Activated CD4-positive, alpha-beta T cell treated with anti-CD3 and anti-CD28 coated beads, Interleukin-2, amount 50 U/mL, for 4 hours (primary cell): ENCODE measurements at regions not wholly inside any gene's neighbourhood (a gene's known extent, or its start where the extent isn't known, plus 50 kb on each side); places are given as distances from the start of the nearest gene placed in this dataset.

Source experiments
- DNase-seq, 2 experiments: peaks; one replicate each; pipeline ENCODE4 v3.0.0-alpha.2; 2020

DNA sequence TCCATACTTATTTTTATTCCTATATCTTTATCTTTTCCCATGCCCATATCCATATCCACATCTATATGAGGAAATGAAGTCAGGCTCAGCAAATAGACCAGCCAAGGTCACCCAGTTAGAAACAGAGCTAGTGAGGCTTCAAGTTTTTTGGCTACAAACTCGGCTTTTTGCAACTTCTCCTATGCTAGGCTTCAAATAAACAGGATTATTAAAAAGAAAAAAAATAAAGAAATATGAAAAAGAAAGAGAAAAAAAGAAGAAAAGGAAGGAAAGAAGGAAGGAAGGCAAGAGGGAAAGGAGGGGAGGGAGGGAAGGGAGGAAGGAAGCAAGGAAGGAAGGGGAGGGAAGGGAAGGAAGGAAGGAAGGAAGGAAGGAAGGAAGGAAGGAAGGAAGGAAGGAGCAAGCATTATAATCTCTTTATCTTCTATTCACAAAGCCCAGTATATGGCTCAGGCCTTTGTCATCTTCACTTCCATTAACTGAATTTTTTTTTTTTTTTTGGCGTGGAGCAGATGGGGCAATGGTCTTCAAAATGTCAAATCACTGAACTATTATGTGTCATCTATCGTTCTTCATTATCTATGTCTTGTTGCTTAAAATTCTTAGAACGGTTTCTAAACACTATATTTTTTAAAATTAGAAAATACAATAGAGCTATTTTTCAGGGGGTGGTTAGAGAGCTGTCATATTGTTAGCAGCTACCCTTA lies 418.2 kb downstream of the VRK1 start:
- DNase-seq: no peak

DNA sequence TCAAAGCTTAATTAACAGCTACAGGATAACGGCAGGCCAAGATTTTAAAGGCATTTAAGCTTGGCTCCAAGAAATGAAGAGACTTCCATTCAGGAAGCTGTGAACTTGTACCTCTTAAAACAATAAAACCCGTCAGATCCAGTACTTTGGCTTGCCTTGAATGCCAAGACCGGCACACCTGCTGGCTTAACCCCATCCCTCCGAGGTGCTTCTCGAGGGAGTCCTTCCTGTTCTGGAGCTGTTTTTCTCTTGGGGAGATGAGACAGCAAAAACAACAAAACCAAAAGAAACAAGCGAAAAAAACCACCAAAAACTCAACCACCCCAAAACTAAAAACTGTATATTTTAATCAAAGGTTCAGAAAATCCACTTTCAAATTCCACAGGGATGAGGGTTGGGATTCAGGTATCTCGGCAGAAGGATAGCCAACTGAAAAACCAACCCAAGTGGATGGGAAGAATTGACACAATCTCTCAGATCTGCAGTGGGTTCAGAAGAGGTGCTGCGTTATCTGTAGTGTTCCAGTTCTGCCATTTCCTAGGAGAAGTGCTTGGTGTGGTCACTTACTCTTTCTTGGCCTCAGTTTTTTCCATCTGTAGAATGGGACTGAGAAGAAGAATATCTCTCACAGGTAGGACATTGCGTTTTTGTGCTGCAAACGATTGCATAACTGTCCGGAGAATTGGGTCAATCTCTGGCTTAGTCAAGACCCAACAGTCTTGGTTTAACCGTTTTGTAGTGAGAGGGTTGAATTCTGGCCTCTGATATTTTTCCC lies 420.1 kb downstream of the VRK1 start:
- DNase-seq: no peak

DNA sequence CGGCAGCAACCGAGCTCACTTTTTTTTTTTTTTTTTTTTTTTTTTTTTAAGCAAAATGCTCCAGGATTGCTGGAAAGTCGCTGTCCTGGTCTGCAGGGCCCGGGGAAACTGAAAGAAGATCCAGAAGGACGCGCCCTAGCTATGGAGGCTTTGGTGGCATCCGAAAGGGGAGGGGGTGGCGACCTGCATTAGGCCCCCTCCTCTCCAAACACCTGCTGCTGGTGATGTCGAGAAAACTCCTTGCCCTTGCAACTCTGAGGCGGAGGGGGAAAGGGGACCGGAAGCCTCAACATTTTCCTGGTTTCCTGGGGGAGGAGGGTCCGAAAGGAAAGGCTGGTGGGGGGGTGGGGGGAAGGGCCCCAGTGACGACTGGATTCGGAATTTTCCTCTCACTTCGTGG lies 421.1 kb downstream of the VRK1 start:
- no peak for DNase-seq

DNA sequence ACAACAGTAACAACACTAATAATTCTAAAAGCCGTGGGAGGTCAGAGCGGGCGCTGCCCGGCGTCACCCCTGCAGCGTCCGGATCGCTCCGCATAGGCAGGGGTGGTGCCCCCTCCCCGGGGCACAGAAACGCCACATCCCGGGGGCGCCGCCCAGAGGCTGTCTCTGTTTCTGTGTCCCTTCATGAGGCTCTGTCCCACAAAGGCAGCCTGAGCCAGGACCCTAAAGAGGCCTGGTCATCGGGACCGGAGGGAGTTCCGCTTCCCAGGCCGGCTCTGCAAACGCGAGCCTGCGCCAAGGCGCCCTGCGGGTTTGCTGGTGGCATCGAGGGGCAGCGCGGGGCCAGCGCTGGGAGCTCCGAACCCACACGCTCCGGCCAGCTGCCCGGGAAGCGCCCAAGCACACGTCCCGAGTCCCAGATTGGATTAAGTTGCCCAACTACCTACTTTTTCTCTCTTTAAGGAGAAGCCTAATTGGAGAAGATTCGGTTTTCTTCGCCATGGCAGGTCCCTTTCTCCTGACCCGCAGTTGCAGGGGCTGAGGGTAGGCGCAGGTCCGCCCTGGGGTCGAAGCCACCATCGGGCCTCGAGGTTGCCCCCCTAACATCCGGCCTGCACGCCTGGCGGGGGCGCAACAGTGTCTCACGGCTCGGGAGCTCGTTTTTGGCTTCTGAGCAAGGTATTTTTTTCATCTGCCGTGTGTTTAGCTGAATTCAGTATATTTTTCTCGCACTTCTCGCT lies 421.7 kb downstream of the VRK1 start:
- DNase-seq: no peak

DNA sequence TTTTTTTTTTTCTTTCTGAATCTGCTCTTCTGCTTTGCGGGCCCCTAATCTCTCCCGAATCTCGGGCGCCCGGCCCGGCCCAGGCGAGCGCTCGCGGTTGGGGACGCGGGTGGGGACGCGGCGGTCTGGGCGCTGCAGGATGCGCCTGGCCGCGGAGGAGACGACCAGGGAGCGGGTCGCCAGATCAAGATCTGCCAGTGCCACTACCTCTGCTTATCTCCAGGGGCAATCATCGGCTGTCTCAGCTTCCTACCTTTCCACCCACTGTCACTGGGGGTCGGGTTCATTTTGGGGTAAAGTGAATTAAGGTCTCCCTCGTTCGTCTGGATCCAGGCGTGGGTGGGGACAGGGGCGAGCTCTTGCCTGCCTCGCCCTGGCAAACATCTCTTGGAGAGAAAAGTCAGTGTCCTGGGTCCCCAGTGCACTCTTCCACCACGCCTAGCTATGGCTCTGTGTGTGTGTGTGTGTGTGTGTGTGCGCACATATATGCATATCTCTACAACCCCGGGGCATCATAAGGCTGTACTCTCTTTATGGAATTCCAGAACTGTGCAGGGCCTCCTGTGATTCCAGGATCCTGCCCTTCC lies 422.3 kb downstream of the VRK1 start:
- DNase-seq: no peak

DNA sequence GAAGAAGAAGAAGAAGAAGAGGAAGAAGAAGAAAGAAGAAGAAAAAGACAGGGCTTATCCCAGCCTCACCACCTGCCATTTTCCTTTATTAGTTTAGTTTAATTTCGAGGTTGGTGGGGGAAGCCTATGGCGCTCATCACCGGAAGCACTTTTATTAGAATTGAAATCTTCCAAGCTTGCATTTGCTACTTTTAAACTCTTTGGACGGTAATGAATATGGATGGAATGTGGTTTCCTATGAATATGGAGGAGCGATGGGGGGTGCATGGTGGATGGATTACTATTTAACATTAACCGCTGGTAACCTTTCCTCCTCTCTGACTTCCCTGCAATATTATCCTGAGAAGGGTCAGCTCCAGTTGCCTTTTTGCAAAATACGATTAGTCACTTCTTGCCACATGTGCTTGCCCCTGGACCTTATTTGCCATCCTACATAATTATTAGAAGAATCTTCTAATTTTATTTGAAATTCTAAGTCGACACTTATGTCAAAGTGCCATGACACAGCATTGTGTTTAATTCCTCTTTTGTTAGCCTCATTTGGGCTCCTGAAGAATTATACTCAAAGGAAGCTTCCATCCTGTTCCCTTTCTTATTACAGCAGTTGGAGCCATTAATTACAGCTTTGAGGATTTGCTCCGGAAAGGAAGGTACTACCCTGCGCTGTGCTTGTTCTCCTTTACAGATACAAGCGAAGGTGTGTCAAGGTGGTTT lies 424.5 kb downstream of the VRK1 start:
- no peak for DNase-seq

DNA sequence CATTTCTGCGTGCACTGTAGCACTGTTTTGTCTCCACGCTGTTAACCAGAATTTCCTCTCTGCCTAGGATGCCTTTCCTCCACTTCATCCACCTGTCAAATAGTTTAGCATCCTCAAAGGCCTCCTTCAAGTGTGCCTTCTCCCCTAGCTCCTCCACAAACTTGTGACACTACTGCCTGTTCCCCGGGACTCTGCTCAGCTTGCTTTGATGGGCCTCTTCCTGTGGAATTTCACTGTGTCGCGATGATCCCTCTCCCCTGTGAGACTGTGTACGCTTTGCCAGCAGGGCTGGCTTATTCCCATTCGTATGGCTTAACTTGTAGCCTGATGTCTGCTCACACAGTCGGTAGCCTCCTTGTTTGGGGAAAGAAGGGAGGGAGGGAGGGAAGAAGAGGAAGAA lies 426.8 kb downstream of the VRK1 start:
- no peak for DNase-seq

DNA sequence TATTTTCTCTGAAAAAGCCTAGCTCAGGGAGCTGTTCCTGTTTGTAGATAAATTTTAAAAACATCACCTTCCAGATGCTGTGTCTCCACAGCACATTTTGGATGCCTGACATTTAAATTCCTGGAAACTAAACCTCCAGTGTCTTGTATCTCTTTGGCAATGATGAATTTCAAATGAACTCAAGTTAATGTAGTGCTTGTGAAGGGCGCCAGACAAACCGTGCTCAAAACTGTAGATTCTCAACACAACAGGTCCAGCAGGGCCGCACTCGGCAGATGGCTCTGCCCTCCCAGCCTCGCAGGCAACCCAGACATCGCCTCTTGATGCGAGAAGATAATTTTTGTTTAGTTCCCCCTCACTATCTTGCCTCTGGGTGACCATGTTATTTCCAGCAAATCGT lies 432.9 kb downstream of the VRK1 start:
- no peak for DNase-seq

DNA sequence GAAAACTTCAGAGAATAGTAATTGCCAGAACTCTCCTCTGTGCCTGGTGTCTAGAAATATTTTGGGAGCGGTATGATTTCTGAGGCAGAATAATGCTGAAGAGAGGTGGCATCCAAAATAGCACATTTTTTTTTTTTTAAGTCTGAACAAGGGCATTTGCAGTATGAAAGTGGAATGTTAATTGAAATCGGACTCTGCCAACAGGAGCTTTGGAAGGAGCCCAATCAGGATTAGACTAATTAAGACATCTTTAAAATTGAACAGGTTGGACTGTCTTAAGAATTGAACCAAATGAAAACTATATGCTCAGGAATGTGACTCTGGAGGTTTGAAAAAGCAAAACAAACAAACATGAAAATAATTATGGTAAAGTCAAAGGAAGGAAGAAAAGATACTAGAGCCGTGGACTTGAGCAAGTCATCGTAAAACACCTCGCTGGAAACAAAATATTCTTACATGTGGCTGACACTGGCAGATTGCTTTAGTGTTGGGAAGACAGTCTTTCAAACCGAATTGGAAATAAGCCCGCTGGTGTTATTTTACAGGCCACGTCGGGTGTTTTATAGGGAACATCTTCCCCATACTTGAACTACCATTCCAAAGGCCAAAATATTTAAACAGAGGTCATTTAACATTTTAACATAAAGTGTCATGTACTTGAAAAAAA lies 436.3 kb downstream of the VRK1 start:
- no peak for DNase-seq

DNA sequence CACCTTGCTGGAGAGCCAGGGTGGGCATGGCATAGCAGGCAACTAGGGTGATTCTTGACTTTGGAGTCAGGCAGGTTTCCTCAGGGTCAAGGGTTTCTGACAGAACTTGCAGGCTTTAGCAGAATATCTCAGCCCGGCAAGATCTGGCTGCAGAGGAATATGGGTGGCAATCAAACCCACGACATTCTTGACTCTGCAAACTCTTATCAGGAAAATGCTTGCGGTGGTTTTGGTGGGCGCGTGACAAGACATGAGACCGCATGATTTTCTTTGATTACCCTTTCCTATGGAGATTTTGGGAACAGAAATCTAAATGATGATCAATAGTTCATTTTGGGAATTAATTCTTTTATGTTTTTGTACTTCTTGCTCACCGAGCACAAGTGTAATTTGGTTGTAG lies 449.5 kb downstream of the VRK1 start:
- DNase-seq: no peak

DNA sequence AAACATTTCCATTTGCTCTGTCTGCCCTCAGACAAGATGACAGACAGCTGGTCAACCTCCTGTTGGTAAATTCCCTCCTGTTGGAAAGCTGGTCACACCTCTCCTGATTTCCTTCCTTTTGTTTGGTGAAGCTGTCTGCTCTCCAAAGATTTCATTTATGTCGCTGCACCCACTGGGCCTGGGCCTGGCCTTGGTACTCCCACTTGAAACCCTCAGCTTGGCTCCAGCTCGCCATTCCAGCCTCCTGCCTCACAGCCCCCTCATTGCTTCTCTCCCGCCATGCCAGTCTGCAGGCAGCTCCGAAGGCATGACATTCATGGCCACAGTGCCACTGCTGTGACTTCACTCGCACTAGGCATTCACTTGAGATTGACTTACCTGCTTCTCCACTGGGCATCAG lies 451.8 kb downstream of the VRK1 start:
- no peak for DNase-seq

DNA sequence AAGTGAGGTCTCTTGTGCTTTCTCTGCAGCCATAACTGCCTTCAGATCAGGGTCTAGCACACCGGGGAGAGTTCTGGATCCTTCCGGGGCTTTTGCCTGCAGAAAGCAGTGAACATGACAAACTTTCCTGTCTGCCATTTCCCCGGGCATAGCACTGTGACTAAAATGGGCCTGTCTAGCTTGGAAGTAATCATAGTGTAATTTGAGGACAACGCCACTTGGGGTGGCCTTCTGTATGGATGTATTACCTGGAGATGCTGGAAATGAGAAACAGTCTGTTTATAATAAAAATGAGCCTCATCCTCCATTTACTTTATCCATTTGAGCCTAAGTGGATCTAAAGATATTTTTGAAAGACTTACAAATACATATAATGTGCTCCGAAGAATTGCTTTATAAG lies 453.7 kb downstream of the VRK1 start:
- DNase-seq: no peak

DNA sequence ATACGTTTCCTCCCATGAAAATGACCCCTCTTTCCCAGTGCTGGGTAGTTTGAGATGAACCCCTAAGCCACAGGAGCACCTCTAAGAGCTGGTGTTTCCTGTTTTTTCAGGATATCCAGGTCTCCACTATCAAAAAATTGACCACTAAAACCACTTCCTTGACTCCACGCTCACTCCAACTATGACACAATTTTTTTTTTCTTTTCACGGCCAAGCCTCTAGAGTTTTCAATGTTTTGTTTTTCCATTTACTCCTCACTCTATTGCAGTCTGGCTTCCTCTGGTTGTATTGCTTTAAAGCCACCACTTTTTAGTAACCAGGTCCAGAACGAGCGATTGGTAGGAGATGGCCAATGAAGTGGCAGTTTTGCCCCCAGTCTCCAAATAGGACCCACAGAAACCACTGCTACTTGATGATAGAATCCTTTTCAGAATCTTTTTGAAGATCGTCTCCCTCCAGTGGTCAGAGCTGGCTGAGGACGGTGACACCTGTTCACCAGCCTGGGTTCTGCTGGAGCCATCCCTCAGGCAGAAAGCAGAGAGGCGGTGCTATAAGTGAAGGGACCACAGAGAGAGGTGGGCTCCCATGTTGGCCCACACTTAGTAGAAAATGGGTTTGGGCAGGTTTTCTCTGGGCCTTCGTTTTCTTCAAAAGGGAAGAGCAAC lies 454.4 kb downstream of the VRK1 start:
- DNase-seq: no peak

DNA sequence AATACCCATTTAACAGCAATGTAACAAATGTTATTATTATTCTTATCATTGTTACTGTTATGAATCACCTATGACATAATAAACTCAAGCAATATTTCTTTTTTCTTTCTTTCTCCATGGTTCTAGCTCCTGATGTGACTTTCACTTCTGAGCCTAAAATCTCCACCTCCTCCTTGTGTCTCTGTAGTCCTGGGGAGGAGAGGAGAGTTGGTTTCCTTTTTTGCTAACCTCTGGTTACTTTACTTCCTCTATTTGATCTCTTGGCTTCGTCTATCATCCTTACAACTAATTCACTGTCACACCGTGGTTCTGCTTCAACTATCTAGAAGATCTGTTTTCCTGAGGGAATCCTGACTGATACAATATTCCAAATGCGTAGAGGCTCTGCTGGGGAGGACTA lies 456.6 kb downstream of the VRK1 start:
- DNase-seq: no peak

DNA sequence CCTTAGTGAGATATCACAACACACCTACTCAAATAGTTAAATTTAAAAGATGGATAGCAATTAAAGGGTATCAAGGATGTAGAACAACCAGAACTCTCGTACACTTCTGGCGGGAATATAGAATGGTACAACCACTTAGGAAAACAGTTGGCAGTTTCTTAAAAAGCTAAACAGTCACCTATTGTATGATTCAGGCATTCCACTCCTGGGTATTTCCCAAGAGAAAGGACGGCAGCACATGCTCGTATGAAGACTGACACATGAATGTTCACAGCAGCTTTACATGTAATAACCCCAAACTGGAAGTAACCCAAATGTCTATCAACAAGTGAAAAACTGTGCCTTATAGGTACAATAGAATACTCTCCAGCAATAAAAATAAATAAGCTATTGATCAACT lies 465.2 kb downstream of the VRK1 start:
- no peak for DNase-seq

DNA sequence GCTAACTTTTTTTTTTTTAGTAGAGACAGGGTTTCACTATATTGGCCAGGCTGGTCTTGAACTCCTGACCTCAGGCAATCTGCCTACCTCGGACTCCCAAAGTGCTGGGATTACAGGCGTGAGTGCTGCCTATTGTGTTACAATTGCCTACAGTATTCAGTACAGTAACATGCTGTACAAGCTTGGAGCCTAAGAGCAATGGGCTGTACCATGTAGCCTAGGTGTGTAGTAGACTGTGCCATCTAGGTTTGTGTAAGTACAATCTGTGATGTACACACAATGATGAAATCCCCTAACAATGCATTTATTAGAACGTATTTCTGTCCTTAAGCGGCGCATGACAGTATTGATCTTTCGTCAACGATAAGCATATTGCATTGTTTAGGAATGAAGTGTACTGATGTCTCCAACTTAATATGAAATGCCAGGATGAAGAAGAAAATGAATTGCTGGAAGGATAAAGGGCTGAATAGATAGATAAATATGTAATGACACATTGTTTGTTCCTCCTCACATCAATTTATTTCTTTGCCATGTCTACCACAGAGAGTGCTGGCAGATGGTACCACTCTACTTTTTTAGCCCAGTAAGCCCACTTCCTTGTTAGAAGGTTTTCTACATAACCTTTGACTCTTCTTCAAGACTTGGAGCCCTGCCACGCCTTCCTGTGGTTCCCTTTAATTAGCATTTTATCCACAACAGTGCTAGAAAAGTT lies 467.5 kb downstream of the VRK1 start:
- DNase-seq: no peak

DNA sequence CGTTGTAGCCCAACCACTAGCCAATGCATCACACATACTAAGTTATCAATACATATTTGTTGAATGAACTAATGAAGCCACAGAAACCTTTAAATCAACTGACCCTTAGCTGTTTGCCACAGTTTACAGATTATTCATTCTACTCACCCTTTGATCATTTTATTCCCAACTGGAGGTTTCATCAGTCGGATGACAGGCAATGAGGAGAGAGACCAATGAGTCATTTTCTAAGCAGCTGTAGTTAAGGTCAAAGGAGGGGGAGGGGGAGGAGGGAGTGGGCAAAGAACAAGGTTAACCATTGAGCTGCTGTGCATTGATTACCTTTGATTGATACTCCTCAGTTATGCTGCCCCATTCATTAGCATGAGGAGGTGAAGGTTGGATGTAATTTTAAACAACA lies 469.5 kb downstream of the VRK1 start:
- no peak for DNase-seq

DNA sequence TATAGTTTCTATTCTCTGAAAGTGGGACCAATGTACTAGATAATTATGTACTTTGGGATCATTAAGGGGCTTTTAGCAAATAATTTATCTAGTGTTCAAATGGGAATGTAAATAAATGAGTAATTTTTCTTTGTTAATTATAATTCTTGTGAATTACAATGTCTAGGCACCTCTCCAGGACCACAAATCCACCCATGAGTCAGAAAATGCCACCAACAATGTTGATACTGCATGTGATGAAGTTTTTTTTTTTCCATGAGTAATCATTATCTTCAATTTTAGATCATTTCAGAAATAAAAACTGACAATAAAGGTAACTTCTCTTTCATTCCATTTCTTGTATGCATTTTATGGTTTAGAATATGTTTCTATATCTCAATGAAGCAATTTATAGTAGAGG lies 470.3 kb downstream of the VRK1 start:
- no peak for DNase-seq

DNA sequence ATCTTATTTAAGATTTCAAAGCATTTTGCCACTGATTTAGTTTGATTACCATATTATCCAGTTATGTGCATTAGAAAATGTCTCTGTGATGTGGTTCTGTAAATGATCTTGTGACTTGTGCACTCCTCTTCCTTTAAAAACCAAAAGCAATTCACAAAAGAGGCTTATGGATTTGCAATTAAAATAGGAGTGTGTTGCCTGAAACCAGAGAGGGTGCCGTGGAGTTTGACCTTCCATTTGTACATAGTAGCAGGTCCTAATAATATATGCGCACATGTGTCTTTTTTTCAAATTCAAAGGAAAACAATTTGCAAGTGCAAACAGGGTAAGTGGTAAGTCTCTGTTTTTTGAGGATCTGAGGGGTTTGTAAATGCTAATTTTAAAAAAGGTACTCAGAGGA lies 470.9 kb downstream of the VRK1 start:
- no peak for DNase-seq

DNA sequence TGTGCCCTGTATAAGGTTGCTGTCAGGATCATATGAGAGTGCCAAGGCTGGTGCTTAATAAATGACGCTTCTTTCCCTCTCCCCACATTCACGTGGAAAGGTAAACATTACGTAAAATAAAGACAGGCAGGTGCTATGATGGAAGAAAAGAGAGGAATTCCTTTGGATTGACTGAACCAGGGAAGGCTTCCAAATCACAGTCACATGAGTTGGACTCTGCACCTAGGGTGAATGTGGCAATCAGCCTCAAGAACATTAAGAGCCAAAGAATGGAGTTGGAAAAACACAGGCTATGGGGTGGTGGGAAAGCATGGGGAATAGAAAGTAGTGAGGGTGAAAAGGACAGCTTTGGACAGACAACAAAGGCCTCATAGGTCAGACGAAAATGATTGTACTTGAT lies 473.1 kb downstream of the VRK1 start:
- DNase-seq: no peak

DNA sequence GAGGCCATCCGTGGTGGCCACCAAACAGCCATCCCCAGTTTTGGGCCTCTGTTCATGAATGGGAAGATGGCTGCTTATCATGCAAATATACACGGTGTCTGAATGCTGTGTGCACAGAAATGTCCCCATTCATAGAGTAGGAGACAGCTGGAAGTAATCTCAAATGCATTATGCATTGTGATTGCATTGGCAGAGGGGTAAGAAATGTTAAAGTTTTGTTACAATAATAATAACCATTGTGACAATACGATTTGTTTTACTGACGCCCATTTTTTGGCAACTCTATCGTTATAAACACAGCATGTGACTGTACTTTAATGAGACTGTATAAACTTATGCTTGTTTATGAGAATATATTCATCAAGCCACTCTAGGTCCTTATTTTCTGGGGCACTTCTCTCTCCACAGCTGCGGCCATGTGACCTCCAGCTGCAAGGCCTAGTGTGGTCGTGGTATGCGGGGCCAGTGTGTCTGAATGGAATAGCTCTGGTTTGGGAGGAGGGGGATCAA lies 474.3 kb downstream of the VRK1 start:
- DNase-seq: no peak
